ENCODE measurements at regions not wholly inside any gene's neighbourhood (a gene's known extent, or its start where the extent isn't known, plus 50 kb on each side); places are given as distances from the start of the nearest gene placed in this dataset.

- DNase-seq = no peak
Measured at GRCh38 chr16:52634104-52634503, 87.2 kb upstream of the TOX3 start.

- DNase-seq = no peak
Measured at GRCh38 chr16:52633230-52633629, 86.3 kb upstream of the TOX3 start.

GRCh38 chr16:52631711-52632110 is 84.8 kb upstream of the TOX3 start:
- DNase-seq = no peak

GRCh38 chr16:52630711-52631110 is 83.8 kb upstream of the TOX3 start:
- DNase-seq = no peak

GRCh38 chr16:52629296-52629695 is 82.4 kb upstream of the TOX3 start:
- no peak for DNase-seq

- DNase-seq = no peak
Measured at GRCh38 chr16:52624891-52625290, 77.9 kb upstream of the TOX3 start.

- no peak for DNase-seq
Measured at GRCh38 chr16:52621651-52622050, 74.7 kb upstream of the TOX3 start.

- DNase-seq = no peak
Measured at GRCh38 chr16:52618753-52619497, 72.0 kb upstream of the TOX3 start.

- DNase-seq = no peak
Measured at GRCh38 chr16:52617591-52617990, 70.6 kb upstream of the TOX3 start.

GRCh38 chr16:52613508-52613907 is 66.6 kb upstream of the TOX3 start:
- no peak for DNase-seq

GRCh38 chr16:52611817-52612673 is 65.1 kb upstream of the TOX3 start:
- DNase-seq = no peak

- DNase-seq = no peak
Measured at GRCh38 chr16:52603015-52603414, 56.1 kb upstream of the TOX3 start.

GRCh38 chr16:52597772-52598483 is 51.0 kb upstream of the TOX3 start:
- no peak for DNase-seq

- no peak for DNase-seq
Measured at GRCh38 chr16:52597073-52597771, 50.3 kb upstream of the TOX3 start.
